Loucy (cell line): ENCODE measurements at regions not wholly inside any gene's neighbourhood (a gene's known extent, or its start where the extent isn't known, plus 50 kb on each side); places are given as distances from the start of the nearest gene placed in this dataset.

Experiments
- H2AFZ ChIP-seq: fragments of 200-600 bp; sonication (generic); 2 replicates; pipeline ENCODE4 v1.6.0; 2016; ENCODE audit warnings: antibody characterized with exemption, mild to moderate bottlenecking, low read length, moderate library complexity
- H3F3A ChIP-seq: fragments of 200-600 bp; 2 replicates; pipeline ENCODE4 v1.6.0; 2016; ENCODE audit warnings: antibody characterized with exemption, low read depth, mild to moderate bottlenecking
- H3K27me3 ChIP-seq: fragments of 200-600 bp; sonication (generic); 2 replicates; pipeline ENCODE4 v1.6.1; 2014; ENCODE audit warnings: low read length, mild to moderate bottlenecking; ENCODE audit not compliant: insufficient read depth, poor library complexity, severe bottlenecking
- H3K36me3 ChIP-seq: fragments of 200-600 bp; sonication (generic); 2 replicates; pipeline ENCODE4 v1.6.1; 2016; ENCODE audit warnings: low read length; ENCODE audit not compliant: insufficient read depth
- H3K4me1 ChIP-seq: fragments of 200-600 bp; sonication (generic); 2 replicates; pipeline ENCODE4 v1.5.1; 2014; ENCODE audit warnings: low read length, mild to moderate bottlenecking; ENCODE audit not compliant: insufficient read depth, poor library complexity, severe bottlenecking
- H3K4me2 ChIP-seq: fragments of 200-600 bp; sonication (generic); 2 replicates; pipeline ENCODE4 v1.6.0; 2014; ENCODE audit warnings: antibody characterized with exemption, low read length, low read depth, mild to moderate bottlenecking; ENCODE audit not compliant: poor library complexity, severe bottlenecking
- H3K4me3 ChIP-seq: fragments of 200-600 bp; sonication (generic); 2 replicates; pipeline ENCODE4 v1.5.1; 2014; ENCODE audit warnings: low read length, mild to moderate bottlenecking, mixed read lengths; ENCODE audit not compliant: poor library complexity, severe bottlenecking
- H3K79me2 ChIP-seq: fragments of 200-600 bp; sonication (generic); 2 replicates; pipeline ENCODE4 v1.6.1; 2014; ENCODE audit warnings: low read length; ENCODE audit not compliant: insufficient read depth
- H3K9ac ChIP-seq: fragments of 200-600 bp; sonication (generic); 2 replicates; pipeline ENCODE4 v1.6.0; 2014; ENCODE audit warnings: mild to moderate bottlenecking, low read depth, low read length, moderate library complexity; ENCODE audit not compliant: poor library complexity, severe bottlenecking
- H3K9me2 ChIP-seq: fragments of 200-600 bp; sonication (generic); replicated peaks from 2 replicates; pipeline ENCODE4 v1.6.1; 2016; ENCODE audit warnings: low read depth, low read length, mixed read lengths
- H3K9me3 ChIP-seq: fragments of 200-600 bp; sonication (generic); 2 replicates; pipeline ENCODE4 v1.6.1; 2014; ENCODE audit warnings: mild to moderate bottlenecking, antibody characterized with exemption, low read length, low read depth; ENCODE audit not compliant: insufficient read depth
- H4K20me1 ChIP-seq: fragments of 200-600 bp; sonication (generic); 2 replicates; pipeline ENCODE4 v1.6.0; 2014; ENCODE audit warnings: antibody characterized with exemption, low read length, mild to moderate bottlenecking; ENCODE audit not compliant: insufficient read depth, poor library complexity, severe bottlenecking
- CTCF ChIP-seq: fragments of 200-600 bp; sonication (generic); conservative IDR thresholded peaks from 2 replicates; pipeline ENCODE4 v1.5.1; 2014; ENCODE audit warnings: mild to moderate bottlenecking, antibody characterized with exemption, low read length
- EZH2phosphoT487 ChIP-seq: fragments of 200-600 bp; IDR thresholded peaks from 2 replicates; pipeline ENCODE4 v1.6.1; 2018; ENCODE audit warnings: antibody characterized with exemption, mild to moderate bottlenecking, moderate library complexity, borderline replicate concordance

- Histone ChIP-seq H3K4me1 (no peaks in the 10 kb centered on the region), H3K9ac (no peak overlapping the region), H3K4me3 (no peak overlapping the region), H2AFZ (no peak overlapping the region), H3K36me3 (no peaks in the 10 kb centered on the region), H3K27me3 (no peaks in the 10 kb centered on the region), H3K9me2 (no peaks in the 10 kb centered on the region), H3K4me2 (no peak overlapping the region), H3K9me3 (no peaks in the 10 kb centered on the region), H3K79me2 (no peaks in the 10 kb centered on the region), H3F3A (no peaks in the 10 kb centered on the region), H4K20me1 (no peaks in the 10 kb centered on the region)
- no peak for TF ChIP-seq EZH2phosphoT487
- no peak for TF ChIP-seq CTCF
Measured at GRCh38 chr5:21219251-21219650, 1231.3 kb upstream of the CDH18 start.

- Histone ChIP-seq H3K36me3 (no peaks in the 10 kb centered on the region), H3K4me2 (no peak overlapping the region), H3K79me2 (no peaks in the 10 kb centered on the region)
Measured at GRCh38 chr5:21212026-21212425, 1224.0 kb upstream of the CDH18 start.

GRCh38 chr5:21209409-21209808, 1221.4 kb upstream of the CDH18 start:
- Histone ChIP-seq H3K9me2 (no peaks in the 10 kb centered on the region), H4K20me1 (no peaks in the 10 kb centered on the region), H3K79me2 (no peaks in the 10 kb centered on the region), H3F3A (no peaks in the 10 kb centered on the region), H3K36me3 (no peaks in the 10 kb centered on the region), H3K4me2 (no peak overlapping the region), H3K27me3 (no peaks in the 10 kb centered on the region), H2AFZ (no peak overlapping the region), H3K9me3 (no peaks in the 10 kb centered on the region), H3K4me1 (no peaks in the 10 kb centered on the region), H3K4me3 (no peak overlapping the region), H3K9ac (no peak overlapping the region)
- TF ChIP-seq EZH2phosphoT487, result no peak
- TF ChIP-seq CTCF, result no peak

More at GRCh38 chr5:21212026-21212425, 1224.0 kb upstream of the CDH18 start:
- Histone ChIP-seq H3K9me3 (no peaks in the 10 kb centered on the region), H3K9me2 (no peaks in the 10 kb centered on the region), H3K27me3 (no peaks in the 10 kb centered on the region), H3K9ac (no peak overlapping the region), H4K20me1 (no peaks in the 10 kb centered on the region), H3F3A (no peaks in the 10 kb centered on the region), H3K4me1 (no peaks in the 10 kb centered on the region), H3K4me3 (no peak overlapping the region), H2AFZ (no peak overlapping the region)
- TF ChIP-seq CTCF (no peak), EZH2phosphoT487 (no peak)
